H9 (cell line): ENCODE measurements at regions not wholly inside any gene's neighbourhood (a gene's known extent, or its start where the extent isn't known, plus 50 kb on each side); places are given as distances from the start of the nearest gene placed in this dataset.

Experiments
- DNase-seq: peaks from one replicate; pipeline ENCODE4 v3.0.0-alpha.2; 2017
- H2AFZ ChIP-seq: one replicate; pipeline ENCODE4 v1.6.1; 2013; ENCODE audit warnings: mild to moderate bottlenecking, low read length, control low read depth, moderate library complexity
- H2AK5ac ChIP-seq: 2 replicates; pipeline ENCODE4 v1.6.1; 2013; ENCODE audit warnings: low read length, control low read depth, mixed read lengths; ENCODE audit not compliant: insufficient read length
- H2BK120ac ChIP-seq: one replicate; pipeline ENCODE4 v1.6.1; 2013; ENCODE audit warnings: low read depth, mild to moderate bottlenecking, low read length, control low read depth, inconsistent platforms; ENCODE audit not compliant: poor library complexity, severe bottlenecking
- H2BK12ac ChIP-seq: 2 replicates; pipeline ENCODE4 v1.6.1; 2013; ENCODE audit warnings: low read length, control low read depth, mixed read lengths, low read depth; ENCODE audit not compliant: insufficient read length
- H2BK15ac ChIP-seq: 2 replicates; pipeline ENCODE4 v1.6.1; 2013; ENCODE audit warnings: low read depth, low read length, control low read depth
- H2BK20ac ChIP-seq: one replicate; pipeline ENCODE4 v1.6.1; 2013; ENCODE audit warnings: low read depth, mild to moderate bottlenecking, low read length, control low read depth, inconsistent platforms; ENCODE audit not compliant: poor library complexity, severe bottlenecking
- H2BK5ac ChIP-seq: 2 replicates; pipeline ENCODE4 v1.6.1; 2013; ENCODE audit warnings: low read length, control low read depth, mixed read lengths; ENCODE audit not compliant: insufficient read length
- H3K14ac ChIP-seq: 2 replicates; pipeline ENCODE4 v1.6.1; 2013; ENCODE audit warnings: low read length, control low read depth; ENCODE audit not compliant: insufficient read depth
- H3K18ac ChIP-seq: 2 replicates; pipeline ENCODE4 v1.6.1; 2013; ENCODE audit warnings: low read depth, mild to moderate bottlenecking, mixed read lengths, low read length, control low read depth; ENCODE audit not compliant: insufficient read length
- H3K23ac ChIP-seq: 2 replicates; pipeline ENCODE4 v1.6.1; 2013; ENCODE audit warnings: low read length, control low read depth, mixed read lengths, low read depth; ENCODE audit not compliant: insufficient read length
- H3K23me2 ChIP-seq: 2 replicates; pipeline ENCODE4 v1.6.1; 2013; ENCODE audit warnings: low read depth, mild to moderate bottlenecking, mixed read lengths, low read length, control low read depth; ENCODE audit not compliant: insufficient read length, poor library complexity, severe bottlenecking
- H3K27ac ChIP-seq: 2 replicates; pipeline ENCODE4 v1.5.1; 2013; ENCODE audit warnings: low read length, control low read depth, mixed read lengths, low read depth; ENCODE audit not compliant: insufficient read length
- H3K27me3 ChIP-seq: 2 replicates; pipeline ENCODE4 v1.6.1; 2013; ENCODE audit warnings: low read length, control low read depth, inconsistent platforms; ENCODE audit not compliant: insufficient read depth
- H3K4ac ChIP-seq: 2 replicates; pipeline ENCODE4 v1.6.1; 2013; ENCODE audit warnings: low read depth, mild to moderate bottlenecking, control low read depth, inconsistent platforms, low read length, moderate library complexity
- H3K4me1 ChIP-seq: 2 replicates; pipeline ENCODE4 v1.6.1; 2013; ENCODE audit warnings: low read length, control low read depth, inconsistent platforms; ENCODE audit not compliant: insufficient read depth
- H3K4me2 ChIP-seq: 2 replicates; pipeline ENCODE4 v1.6.1; 2013; ENCODE audit warnings: low read length, control low read depth, mixed read lengths; ENCODE audit not compliant: insufficient read length, insufficient read depth
- H3K56ac ChIP-seq: 2 replicates; pipeline ENCODE4 v1.6.1; 2013; ENCODE audit warnings: low read depth, mild to moderate bottlenecking, mixed read lengths, low read length, control low read depth; ENCODE audit not compliant: insufficient read length
- H3K79me1 ChIP-seq: 2 replicates; pipeline ENCODE4 v1.6.1; 2013; ENCODE audit warnings: low read depth, mild to moderate bottlenecking, moderate library complexity, low read length, control low read depth, inconsistent platforms; ENCODE audit not compliant: insufficient read depth, poor library complexity, severe bottlenecking
- H3K79me2 ChIP-seq: 2 replicates; pipeline ENCODE4 v1.6.1; 2013; ENCODE audit warnings: low read length, control low read depth, inconsistent platforms; ENCODE audit not compliant: insufficient read depth
- H3K9ac ChIP-seq: 2 replicates; pipeline ENCODE4 v1.6.1; 2013; ENCODE audit warnings: low read length, control low read depth, mixed read lengths; ENCODE audit not compliant: insufficient read length; ENCODE audit errors: extremely low read depth
- H3K9me3 ChIP-seq: one replicate; pipeline ENCODE4 v1.6.1; 2013; ENCODE audit warnings: low read depth, low read length, inconsistent platforms; ENCODE audit not compliant: control insufficient read depth
- H3T11ph ChIP-seq: one replicate; pipeline ENCODE4 v1.6.1; 2013; ENCODE audit warnings: mild to moderate bottlenecking, low read length, control low read depth, inconsistent platforms
- H4K20me1 ChIP-seq: one replicate; pipeline ENCODE4 v1.6.1; 2013; ENCODE audit not compliant: control insufficient read depth, insufficient read length, insufficient read depth
- H4K5ac ChIP-seq: 2 replicates; pipeline ENCODE4 v1.6.1; 2013; ENCODE audit warnings: low read depth, mild to moderate bottlenecking, mixed read lengths, low read length, control low read depth; ENCODE audit not compliant: insufficient read length
- H4K8ac ChIP-seq: replicated peaks from 2 replicates; pipeline ENCODE4 v1.6.1; 2013; ENCODE audit warnings: low read length, control low read depth, mixed read lengths, low read depth; ENCODE audit not compliant: insufficient read length
- H4K91ac ChIP-seq: 2 replicates; pipeline ENCODE4 v1.6.1; 2013; ENCODE audit warnings: low read depth, mild to moderate bottlenecking, moderate library complexity, mixed read lengths, low read length, control low read depth; ENCODE audit not compliant: insufficient read length
- H3K27ac Mint-ChIP-seq, 3 experiments: 2 replicates in 2 of 3; 3 replicates in 1 of 3; pipeline ENCODE4 v1.8.0; 2020 to 2021; ENCODE audit warnings: mixed read lengths in 3 of 3, mild to moderate bottlenecking in 1 of 3, moderate library complexity in 1 of 3
- H3K27me3 Mint-ChIP-seq: 2 replicates; pipeline ENCODE4 v1.8.0; 2021; ENCODE audit warnings: low read depth, mild to moderate bottlenecking, moderate library complexity, mixed read lengths
- H3K36me3 Mint-ChIP-seq, 3 experiments: 2 replicates in 2 of 3; 3 replicates in 1 of 3; pipeline ENCODE4 v1.8.0; 2020 to 2021; ENCODE audit warnings: low read depth in 3 of 3, mixed read lengths in 3 of 3; ENCODE audit not compliant: insufficient read depth in 1 of 3
- H3K4me1 Mint-ChIP-seq, 2 experiments: 2 replicates each; pipeline ENCODE4 v1.8.0; 2020; ENCODE audit warnings: mixed read lengths in 2 of 2
- H3K4me3 Mint-ChIP-seq, 2 experiments: 2 replicates in 1 of 2; 3 replicates in 1 of 2; pipeline ENCODE4 v1.8.0; 2020 to 2021; ENCODE audit warnings: mild to moderate bottlenecking in 2 of 2, mixed read lengths in 2 of 2, moderate library complexity in 1 of 2
- H3K9me3 Mint-ChIP-seq, 2 experiments: 2 replicates in 1 of 2; 3 replicates in 1 of 2; pipeline ENCODE4 v1.8.0; 2020; ENCODE audit warnings: mild to moderate bottlenecking in 2 of 2, mixed read lengths in 2 of 2, moderate library complexity in 1 of 2
- CTCF ChIP-seq: fragments of 200-600 bp; sonication (generic); conservative IDR thresholded peaks from 3 replicates; pipeline ENCODE4 v1.8.0; 2021; ENCODE audit warnings: antibody characterized with exemption, mild to moderate bottlenecking
- WGBS: extraction: QIAGEN DNeasy Blood & Tissue Kit; methylation state at CpG from one replicate; pipeline ENCODE4 v1.1.7; 2013; ENCODE audit warnings: missing lambda C conversion rate, low lambda C conversion rate, mixed read lengths; ENCODE audit not compliant: insufficient read length; ENCODE audit errors: extremely low coverage; 5-methylcytosine and 5-hydroxymethylcytosine counted together

DNA sequence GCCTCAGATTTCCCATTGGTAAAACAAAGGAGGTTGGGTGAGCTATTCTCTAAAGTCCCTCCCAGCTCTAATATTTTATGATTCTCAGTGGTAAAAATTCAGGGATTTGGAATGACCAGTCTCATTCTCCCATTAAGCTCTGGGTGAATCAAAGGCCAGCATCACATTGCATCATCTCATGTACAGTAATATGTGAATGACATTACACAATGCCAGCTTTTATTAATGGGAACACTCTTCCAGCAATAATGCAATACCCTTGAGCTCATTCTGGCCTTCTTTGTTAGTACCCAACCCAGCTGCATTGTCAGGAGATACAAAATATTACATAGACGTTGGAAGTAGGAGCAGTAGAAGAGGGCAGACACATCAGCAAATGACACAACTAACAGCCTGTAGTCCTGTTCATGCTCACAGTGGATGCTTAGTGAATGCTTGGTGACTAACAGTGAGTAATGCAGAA is 100.0 kb upstream of the EGR2 start:
- H3K27ac Mint-ChIP-seq: no peak overlapping the region
- no peaks in the 10 kb centered on the region for H4K20me1 ChIP-seq
- no peak overlapping the region for H3K18ac ChIP-seq
- peaks cover 11 to 15% of the 10 kb centered on the region in 2 experiments for H3K4me1 Mint-ChIP-seq
- no peak overlapping the region for H3K4me3 Mint-ChIP-seq
- H4K5ac ChIP-seq: no peak overlapping the region
- H3K4ac ChIP-seq: no peak overlapping the region
- no peak overlapping the region for H3K9ac ChIP-seq
- H3K23ac ChIP-seq: no peak overlapping the region
- no peak for TF ChIP-seq CTCF
- no peak for DNase-seq
- no peak overlapping the region for H2BK15ac ChIP-seq
- no peaks in the 10 kb centered on the region for H3K27me3 Mint-ChIP-seq
- H4K8ac ChIP-seq: no peak overlapping the region
- H3K27ac ChIP-seq: no peak overlapping the region
- no peaks in the 10 kb centered on the region for H3K9me3 ChIP-seq
- no peak overlapping the region for H4K91ac ChIP-seq
- H2AFZ ChIP-seq: no peak overlapping the region
- H2BK120ac ChIP-seq: no peak overlapping the region
- no peak overlapping the region for H2BK12ac ChIP-seq
- H2BK5ac ChIP-seq: no peak overlapping the region
- H2AK5ac ChIP-seq: no peak overlapping the region
- no peaks in the 10 kb centered on the region for H3K79me2 ChIP-seq
- no peaks in the 10 kb centered on the region for H3K27me3 ChIP-seq
- WGBS: no CpG with 5 or more reads among the region's 1 CpG
- no peaks in the 10 kb centered on the region for H3K36me3 Mint-ChIP-seq
- no peak overlapping the region for H3K4me2 ChIP-seq
- no peaks in the 10 kb centered on the region; the same call in 1 of the 2 replicates for H3K4me1 ChIP-seq
- no peaks in the 10 kb centered on the region for H3K23me2 ChIP-seq
- no peak overlapping the region for H2BK20ac ChIP-seq
- no peak overlapping the region for H3K14ac ChIP-seq
- H3K9me3 Mint-ChIP-seq: no peaks in the 10 kb centered on the region
- H3T11ph ChIP-seq: no peak overlapping the region
- no peaks in the 10 kb centered on the region for H3K79me1 ChIP-seq
- H3K56ac ChIP-seq: no peak overlapping the region
